Stimulated activated CD4-positive, alpha-beta T cell treated with anti-CD3 and anti-CD28 coated beads, TNF-alpha, amount 100 ng/mL, for 1 hour (primary cell): ENCODE measurements at regions not wholly inside any gene's neighbourhood (a gene's known extent, or its start where the extent isn't known, plus 50 kb on each side); places are given as distances from the start of the nearest gene placed in this dataset.
A peak's percentile ranks its signal among the peaks of the same experiment; 100 is the strongest.

Source experiments
- DNase-seq, 3 donors: peaks; one replicate each; pipeline ENCODE4 v3.0.0-alpha.2; 2020; ENCODE audit warnings: low read depth in 3 of 3, low spot score in 1 of 3

DNA sequence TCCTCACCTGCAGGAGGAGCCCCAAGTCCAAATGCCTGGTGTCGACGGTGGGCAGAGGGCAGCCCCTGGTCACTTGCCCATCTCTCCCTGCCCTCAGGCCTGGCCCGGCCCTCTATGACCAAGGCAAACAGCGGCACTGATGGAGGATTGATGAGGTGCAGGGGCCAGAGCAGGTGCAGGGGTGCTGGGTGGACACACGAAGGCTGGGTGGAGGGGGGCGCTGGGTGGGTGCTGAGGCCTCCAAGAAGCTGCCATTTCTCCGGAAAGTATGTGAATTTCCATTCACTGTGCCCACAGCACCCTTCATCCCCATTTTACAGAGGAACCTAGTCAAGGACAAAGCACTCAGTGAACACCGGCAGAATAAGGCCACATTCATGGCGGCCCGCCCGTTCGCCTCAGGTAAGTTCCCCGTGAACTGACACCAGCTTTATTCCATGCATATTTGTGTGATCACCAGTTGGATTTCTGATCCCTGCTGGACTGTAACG lies 143.8 kb upstream of the PPP1R26 start:
- no peak for DNase-seq

DNA sequence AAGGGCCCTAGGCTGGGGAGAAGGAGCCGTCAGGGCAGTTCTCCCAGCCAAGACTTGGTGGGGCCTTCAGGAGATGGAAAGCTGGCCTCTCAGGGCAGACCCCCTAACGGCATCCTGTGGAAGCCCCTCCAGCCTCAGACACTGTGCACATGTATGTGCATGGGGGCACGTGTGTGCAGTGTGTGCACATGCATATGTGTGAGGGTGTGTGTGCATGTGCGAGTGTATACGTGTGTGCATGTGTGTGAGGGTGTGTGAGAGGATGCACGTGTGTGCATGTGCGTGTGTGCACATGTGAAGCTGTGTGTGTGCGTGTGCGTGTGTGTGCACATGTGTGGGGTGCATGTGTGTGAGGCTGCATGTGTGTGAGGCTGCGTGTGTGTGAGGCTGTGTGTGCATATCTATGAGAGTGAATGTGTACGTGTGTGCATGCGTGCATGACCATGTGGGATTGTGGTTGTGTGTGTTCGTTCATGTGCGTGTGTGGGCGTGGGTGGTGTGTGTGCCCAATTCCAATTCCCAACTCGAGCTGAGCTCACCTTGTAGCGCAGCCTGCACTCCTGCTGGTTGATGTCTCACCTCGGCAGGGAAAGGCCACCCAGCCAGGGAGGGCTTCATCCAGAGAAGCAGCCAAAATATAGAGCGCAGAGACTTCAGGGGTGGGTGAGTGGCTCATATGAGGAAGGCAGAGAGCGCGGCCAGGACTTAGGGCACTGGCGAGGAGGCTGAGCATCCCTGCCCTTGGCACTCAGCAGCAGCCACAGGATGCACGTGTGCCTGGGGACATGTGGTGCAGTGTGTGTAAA lies 142.7 kb upstream of the PPP1R26 start:
- DNase-seq, result no peak

DNA sequence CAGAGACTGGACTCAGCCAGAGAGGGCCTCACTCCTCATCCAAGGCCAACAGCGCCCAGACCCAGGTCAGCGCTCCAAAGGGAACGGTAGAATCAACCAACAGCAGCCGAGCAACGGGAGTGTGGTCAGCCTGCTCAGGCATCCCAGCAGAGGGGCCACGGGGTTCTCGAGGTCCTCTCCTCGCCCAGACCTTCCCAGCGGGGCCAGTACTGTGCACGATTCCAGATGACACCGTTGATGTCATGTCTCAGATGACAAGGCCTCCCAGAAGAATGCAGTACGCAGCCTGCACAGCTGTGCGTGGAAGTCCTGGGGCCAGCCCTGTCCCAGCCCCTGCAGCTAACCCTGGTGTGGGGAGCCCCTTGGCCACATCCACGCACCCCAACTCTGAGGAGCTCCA lies 141.0 kb upstream of the PPP1R26 start:
- no peak for DNase-seq

DNA sequence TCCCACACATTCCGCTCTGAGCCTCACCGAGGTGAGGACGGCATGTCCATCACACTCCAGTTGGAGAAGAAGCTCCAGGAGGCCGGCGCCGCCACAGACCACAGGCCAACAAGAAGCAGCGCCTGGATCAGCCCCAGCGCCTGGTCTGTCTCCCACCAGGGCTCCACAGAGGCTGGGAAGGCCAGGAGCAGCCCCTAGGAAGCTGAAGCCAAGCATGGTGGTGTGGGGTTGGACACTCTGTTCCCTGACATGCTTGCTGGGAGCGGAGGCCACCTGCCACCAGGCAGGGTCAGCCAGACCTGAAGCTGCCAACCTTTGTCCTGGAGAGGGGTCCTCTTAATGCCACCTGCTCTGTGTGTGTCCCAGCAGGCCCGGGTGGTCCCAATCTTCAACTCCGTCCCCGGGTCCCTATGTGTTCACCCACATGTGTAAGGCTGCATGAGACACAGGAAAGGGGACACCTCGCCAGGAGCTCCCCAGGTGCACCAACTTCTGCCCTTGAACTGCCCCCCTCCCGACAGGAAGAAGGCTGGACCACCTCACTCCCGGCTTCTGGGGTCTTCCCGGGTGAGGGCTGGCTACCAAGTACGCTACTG lies 140.1 kb upstream of the PPP1R26 start:
- DNase-seq, result no peak

DNA sequence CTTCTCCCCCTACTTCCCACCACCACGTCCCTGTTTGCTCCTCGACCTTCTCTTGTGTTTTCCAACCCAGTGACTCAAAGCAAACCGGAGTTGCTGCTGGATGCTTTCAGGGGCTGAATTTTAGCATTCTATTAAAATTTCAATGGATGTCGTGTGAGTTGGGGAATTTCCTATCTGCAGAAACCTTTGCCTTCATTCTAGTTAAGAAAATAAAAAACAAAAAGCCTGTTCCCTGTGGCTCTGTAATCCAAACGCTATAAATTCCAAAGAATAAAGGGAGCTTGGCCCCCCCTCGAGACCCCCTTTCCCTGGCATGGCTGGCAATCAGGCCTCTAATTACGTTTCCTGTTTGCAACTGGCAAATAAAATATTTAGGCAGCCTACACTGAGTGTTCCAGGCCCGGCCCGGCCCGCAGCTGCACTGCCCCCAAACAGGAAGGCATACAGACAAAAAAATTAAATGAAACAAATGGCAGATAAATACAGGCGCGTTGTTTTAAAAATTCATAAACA lies 139.4 kb upstream of the PPP1R26 start:
- no peak for DNase-seq

DNA sequence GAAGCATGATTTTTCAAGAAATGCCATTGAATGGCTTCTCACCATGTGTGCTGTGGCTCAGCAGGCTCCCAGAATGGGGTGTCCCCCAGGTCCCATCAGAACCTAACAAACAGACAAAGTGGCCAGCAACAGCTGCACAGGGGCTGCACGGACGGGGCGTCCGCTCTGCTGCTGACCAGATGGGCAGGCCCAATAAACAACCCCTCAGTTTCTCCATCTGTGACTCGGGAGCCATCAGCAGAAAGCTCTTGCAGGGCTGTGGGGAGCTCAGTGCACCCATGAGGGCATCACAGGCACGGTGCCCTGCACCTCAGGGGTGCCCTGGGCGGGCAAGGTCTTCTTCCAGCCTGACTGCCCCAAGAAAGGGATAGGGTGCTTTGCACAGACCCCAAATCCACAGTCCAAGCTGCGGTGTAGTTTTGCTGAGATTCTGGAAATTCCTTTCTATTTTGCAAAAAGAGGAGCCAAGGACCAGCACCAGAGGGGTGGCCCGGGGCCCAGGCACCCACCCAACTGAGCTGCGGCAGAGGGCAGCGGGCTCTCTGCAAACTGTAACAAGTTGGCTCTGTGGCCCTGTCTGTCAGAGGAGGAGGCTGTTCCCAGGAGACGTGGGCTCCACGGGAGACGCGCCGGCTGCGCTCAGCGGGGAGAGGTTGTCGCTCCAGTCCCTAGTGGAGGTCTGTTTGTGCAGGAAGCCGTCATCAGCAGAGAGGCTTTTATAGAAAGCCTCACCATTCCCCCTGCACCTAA lies 138.7 kb upstream of the PPP1R26 start:
- no peak for DNase-seq

DNA sequence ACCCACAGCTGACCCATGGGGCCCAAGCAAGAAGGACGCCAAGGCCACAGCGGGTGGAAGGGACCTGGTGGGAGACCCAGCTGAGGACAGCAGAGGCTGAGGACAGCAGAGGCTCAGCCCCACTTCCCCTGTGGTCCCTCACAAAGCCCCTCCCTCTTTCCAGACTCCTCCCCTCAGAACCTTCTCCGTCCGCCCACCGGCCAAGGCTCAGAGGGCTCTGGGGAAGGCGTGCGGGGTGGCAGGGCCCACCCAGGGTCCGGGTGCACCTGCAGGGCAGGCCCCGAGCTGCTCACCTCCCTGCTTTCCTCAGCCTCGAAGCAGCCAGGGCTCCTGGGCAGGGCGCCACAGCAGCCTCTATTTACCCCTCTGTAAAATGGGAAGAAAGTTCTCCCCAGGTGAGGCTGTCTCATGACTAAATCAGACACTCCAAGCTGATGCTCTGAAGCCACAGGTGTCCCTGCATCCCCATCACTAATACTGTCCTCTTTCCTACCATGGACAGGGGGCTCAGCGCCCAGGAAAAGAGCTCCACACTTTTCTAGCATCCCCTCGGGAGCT lies 137.9 kb upstream of the PPP1R26 start:
- no peak for DNase-seq

DNA sequence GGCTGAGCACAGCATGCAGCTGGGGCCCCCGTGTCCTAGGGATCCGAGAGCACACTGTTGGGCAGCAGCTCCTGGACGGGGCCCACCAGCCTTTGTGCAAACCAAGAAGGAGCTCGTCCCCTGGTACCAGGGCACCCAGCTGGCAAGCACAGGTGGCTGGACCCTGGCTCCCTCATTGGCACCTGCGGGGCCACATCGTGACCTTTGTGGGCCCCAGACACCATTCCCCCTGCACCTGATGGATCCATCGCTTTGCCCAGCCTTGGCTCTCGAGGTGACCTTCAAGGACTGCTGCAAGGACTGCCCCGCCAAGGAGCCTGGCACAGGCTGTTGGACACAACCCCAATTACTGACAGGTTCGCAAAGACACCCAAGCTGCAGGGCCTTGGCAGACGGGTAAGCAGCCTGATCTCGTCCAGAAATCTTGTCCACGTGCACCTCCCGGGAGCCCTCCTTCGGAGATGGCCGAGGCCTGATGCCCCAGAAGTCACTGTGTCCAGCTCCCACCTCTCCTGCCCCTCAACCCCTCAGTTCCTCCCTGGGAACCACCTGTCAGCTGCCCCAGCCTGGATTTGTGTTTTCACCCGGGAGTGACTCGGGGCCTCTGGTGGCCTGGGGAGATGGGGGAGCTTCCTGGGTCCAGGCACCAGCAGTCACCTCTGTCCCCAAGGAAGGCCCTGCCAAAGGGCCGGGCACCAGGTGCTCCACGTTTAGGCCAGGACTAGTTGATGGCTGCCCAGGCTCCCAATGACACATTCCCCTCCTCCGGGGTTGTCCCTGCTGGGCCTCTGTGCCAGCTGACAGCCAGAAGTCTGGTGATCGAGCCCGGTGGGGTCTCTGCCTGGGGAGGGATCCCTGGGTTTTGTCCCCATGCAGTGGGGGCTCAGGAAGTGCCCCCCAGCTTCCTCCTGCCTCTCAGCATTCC lies 137.1 kb upstream of the PPP1R26 start:
- no peak for DNase-seq

DNA sequence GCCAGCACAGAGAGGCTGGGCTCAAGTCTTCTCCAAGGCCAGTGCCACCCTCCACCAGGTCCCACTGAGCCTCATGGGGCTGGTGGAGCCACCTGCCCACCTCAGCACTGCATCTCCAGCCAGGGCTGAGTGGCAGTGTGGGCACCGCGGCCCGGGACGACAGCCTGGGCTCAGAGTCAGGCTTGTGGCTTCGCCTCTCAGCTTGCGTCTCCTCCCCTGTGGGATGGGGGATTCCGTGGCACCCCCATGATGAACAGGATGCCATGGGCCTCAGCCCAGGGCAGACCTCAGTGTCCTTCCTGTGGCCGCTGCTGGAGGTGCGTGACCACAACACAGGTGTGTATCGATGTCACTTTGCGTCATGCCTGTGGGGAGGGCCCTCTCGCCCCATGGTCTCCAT lies 136.4 kb upstream of the PPP1R26 start:
- no peak for DNase-seq

DNA sequence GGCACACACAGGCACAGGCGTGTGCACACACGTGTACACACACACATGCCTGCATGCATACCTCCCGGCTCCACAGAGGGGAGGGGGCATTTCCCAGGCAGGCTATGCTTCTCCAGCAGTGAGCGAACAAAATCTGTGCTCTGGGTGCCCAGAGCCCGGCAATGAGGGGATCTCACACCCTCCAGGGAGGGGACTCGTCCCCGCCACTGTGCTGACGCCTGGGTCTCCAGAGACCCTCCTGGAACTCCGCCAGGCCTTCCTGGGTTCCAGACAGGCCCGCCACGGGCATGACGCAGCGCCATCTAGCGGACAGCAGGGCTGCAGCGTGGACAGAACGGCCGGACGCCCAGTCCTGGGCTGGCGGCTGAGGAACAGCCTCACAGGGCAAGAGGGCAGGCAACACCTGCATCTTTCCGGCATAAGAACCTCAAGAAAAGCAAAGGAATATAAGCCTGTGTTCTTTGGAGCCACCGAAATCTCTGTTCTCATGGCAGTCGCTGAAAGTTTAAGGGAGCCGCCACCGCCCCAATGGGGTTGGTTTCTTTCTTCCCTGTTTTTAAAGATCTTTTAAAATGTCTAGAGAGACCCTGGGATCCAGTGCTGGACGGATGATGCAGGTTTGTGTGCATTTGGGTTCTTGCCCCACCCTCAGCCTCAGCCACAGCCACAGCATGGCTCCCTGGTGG lies 135.6 kb upstream of the PPP1R26 start:
- peak in 1 of 3 donors; percentile 39 for DNase-seq

DNA sequence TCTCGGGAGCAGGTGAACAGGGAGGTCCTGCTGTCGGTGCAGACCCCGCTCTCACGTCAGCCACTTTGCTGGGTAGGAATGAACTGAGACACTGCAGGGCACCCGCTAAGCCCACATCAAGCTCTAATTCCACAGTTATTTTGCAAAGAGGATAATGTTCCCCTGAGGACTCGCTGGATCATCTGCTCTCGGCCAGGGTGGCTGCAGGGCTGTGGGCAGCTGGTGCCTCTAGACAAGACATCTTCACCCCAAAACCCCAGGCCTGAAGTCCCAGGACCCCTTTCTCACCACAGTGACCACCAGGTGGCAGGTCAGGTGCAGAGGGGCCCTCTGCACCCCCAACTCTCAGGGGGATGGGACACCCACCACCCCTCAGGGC lies 135.1 kb upstream of the PPP1R26 start:
- DNase-seq, result no peak

DNA sequence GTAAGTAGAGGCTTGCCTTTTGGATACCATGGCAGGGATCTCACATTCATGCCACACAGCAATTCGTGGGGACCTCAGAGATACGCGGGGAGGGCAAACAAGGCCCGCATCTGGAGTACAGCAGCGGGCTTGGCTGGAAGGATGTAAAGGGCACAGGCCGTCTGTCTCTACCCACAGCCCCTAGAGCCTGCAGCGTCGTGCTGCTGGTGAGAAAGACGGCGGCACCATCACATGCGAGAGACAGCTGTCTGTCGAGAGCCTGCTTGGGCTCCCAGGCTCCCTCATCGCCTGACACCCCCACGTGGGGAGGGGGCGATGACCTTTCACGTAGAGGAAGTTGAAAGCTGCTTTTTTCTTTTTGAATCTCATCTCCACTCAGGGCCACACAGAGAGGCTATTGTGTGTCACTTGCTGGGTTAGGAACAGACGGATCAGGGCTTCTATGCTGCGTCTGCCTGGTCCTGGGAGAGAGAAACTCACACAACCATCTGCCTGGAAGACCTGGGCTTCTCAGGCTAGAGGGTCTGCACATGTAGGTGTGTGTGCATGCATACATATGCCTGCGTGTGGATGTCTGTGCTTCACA lies 134.6 kb upstream of the PPP1R26 start:
- DNase-seq, result no peak

DNA sequence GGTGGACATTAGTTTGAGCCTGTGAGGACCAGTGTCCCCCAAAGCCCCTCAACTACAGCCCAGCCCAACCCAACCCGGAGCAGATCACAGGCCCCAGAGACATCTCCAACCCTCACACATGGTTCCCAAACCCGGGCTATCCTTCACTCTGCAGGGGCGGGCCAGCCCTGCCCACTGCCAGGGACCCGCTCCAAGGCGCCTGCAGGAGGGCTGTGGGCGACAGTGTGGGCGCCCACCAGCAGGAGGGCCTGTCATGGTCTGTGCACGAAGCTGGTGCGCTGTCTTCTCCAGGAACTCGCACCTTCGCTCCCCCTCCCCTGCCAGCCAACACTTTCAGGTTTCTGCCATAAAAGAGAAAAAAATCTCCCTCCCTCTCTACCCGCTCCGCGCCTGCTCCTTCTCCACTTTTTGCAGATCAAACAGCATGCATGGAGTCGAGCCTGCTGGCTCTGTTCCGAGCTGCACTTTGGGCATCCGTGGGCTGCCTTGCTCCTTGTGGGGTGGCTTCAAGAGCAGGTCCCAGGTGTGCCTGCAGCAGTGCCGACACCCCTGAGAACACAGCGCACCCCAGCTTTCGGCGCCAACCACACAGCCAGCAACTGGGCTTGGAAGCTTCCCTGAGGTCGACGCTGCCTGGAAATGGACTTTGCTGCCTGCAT lies 133.7 kb upstream of the PPP1R26 start:
- DNase-seq, result no peak

DNA sequence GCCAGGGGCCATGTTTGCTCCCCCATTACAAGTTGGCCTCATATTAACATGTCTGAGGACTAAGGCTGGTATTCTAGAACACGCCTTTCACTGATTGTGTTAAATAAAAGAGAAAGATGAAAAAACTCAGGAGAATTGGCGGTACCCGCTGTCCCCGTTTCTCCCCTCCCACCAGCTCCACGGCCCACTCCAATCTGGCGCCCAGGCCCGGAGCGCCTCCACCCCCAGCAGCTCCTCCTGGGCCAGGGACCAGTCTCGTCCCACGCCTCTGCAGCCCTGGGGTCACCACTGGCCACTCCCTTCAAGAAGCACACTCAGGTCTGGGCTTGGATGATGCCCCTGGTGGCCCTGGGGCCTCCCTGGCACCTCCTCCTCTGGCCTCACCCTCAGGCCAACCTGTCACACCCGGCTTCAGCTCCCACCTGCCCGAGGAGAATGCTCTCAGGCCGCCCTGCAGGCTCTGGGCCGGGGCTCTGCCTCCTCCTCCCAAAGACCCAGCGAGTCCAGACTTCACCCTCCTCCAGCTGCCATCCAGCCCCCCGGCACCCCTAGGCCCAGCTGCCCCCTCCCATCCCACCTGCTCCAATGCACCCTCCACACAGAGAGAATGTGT lies 133.0 kb upstream of the PPP1R26 start:
- no peak for DNase-seq

DNA sequence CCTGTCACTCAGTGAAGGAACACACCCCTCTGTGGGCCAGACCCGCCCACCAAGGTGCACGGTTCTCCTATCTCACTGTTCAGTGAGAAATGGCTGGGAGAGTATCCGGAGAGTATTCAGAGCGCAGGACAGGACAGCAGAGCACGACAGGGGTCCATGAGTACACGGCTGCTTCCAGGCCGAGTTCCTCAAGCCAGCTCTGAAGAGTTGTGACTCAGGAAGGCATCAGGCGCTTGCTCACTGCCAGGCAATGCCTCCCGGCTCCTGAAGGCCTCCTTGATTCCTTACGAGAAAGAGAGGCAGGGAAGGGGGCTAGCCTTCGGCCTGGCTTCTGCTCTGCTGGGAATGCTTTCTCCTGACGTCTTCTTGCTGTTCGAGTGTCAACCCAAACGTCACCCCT lies 132.1 kb upstream of the PPP1R26 start:
- DNase-seq, result no peak

DNA sequence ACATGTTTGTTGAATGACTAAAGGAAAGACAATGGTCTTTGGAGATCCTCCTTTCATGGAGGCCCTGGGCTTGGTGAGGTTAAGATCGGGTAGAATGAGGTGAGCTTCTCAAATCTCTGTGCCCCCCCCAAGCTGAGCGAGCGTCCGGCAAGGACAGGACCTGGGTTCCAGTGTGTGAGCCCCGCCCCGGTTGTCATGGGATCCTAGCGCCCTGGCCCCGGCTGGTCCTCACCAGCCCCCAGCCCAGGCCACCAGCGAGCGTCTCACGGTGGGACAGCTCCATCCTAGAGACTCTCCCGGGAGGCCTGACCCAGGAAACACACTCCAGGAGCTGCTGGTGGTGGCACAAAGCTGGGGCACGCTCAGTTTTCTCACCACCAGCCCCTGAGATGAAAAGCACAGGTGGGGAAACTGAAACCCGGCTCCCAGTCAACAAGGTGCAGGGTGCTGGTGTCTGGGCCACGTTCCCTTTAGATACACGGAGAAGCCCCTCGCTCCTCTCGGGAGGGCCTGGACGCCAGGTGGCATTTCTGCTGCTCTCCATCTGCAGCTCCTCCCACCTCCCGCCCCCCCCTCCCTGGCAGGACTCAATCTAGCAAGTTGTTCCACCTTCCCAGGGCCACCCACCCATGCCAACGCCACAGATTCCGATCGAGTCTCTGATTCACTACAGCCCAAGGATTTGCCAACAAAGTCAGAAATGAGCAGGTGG lies 131.3 kb upstream of the PPP1R26 start:
- no peak for DNase-seq

DNA sequence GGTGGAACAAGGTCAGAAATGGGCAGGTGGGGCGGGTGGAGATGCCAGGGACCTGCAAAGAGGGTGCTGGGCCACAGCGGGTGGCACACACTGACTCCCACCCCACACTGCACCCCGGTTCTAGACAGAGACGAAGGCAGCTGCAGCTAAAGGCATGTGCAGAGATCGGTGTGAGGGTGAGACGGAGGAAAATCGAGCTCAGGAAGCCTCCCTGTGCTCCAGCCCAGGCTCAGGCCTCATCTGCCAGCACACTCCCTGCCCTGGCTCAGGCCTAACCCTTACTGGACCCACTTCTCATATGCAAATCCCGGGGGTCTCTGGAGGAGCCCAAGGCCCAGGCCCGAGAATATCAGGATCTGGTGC lies 130.8 kb upstream of the PPP1R26 start:
- no peak for DNase-seq
